Astrocyte (in vitro differentiated cells and primary cell): ENCODE measurements at regions not wholly inside any gene's neighbourhood (a gene's known extent, or its start where the extent isn't known, plus 50 kb on each side); places are given as distances from the start of the nearest gene placed in this dataset.

Experiments
- DNase-seq: peaks from one replicate; pipeline ENCODE4 v3.0.0-alpha.2; 2010; ENCODE audit warnings: low read depth
- FAIRE-seq: peaks from 2 replicates; lab custom pipeline; 2011; peaks lifted over from hg19 to GRCh38; lab: Jason Lieb, UNC
- H2AFZ ChIP-seq: 2 replicates; pipeline ENCODE4 v1.6.0; 2012; ENCODE audit warnings: low read depth, low read length, inconsistent platforms
- H3K27ac ChIP-seq: 2 replicates; pipeline ENCODE4 v1.5.1; 2011; ENCODE audit warnings: low read depth, low read length, inconsistent platforms
- H3K27me3 ChIP-seq: 2 replicates; pipeline ENCODE4 v1.6.0; 2011; ENCODE audit warnings: low read length, inconsistent platforms; ENCODE audit not compliant: insufficient read depth
- H3K36me3 ChIP-seq: 2 replicates; pipeline ENCODE4 v1.5.1; 2011; ENCODE audit warnings: low read length, inconsistent platforms; ENCODE audit not compliant: insufficient read depth
- H3K4me1 ChIP-seq: 2 replicates; pipeline ENCODE4 v1.5.1; 2011; ENCODE audit warnings: low read length, inconsistent platforms; ENCODE audit not compliant: insufficient read depth
- H3K4me2 ChIP-seq: 2 replicates; pipeline ENCODE4 v1.6.0; 2012; ENCODE audit warnings: low read length, inconsistent platforms
- H3K4me3 ChIP-seq: 2 replicates; pipeline ENCODE4 v1.5.1; 2011; ENCODE audit warnings: low read depth, mild to moderate bottlenecking, low read length, inconsistent platforms; ENCODE audit not compliant: insufficient read depth
- H3K79me2 ChIP-seq: 2 replicates; pipeline ENCODE4 v1.6.0; 2012; ENCODE audit warnings: mild to moderate bottlenecking, low read length, inconsistent platforms; ENCODE audit not compliant: insufficient read depth
- H3K9ac ChIP-seq: 2 replicates; pipeline ENCODE4 v1.6.0; 2012; ENCODE audit warnings: mild to moderate bottlenecking, low read length, inconsistent platforms
- H3K9me3 ChIP-seq: 2 replicates; pipeline ENCODE4 v1.5.1; 2012; ENCODE audit warnings: low read depth, mild to moderate bottlenecking, low read length, inconsistent platforms; ENCODE audit not compliant: insufficient read depth
- H4K20me1 ChIP-seq: 2 replicates; pipeline ENCODE4 v1.6.0; 2012; ENCODE audit warnings: low read length, inconsistent platforms; ENCODE audit not compliant: insufficient read depth
- H3K27ac Mint-ChIP-seq: one replicate; pipeline ENCODE4 v1.8.0; 2021; ENCODE audit warnings: mild to moderate bottlenecking, mixed read lengths; ENCODE audit not compliant: unreplicated experiment
- H3K27me3 Mint-ChIP-seq: one replicate; pipeline ENCODE4 v1.8.0; 2021; ENCODE audit warnings: low read depth, mixed read lengths; ENCODE audit not compliant: unreplicated experiment
- H3K36me3 Mint-ChIP-seq: one replicate; pipeline ENCODE4 v1.8.0; 2021; ENCODE audit warnings: low read depth, mixed read lengths; ENCODE audit not compliant: unreplicated experiment
- H3K4me1 Mint-ChIP-seq: one replicate; pipeline ENCODE4 v1.8.0; 2021; ENCODE audit warnings: low read depth, mixed read lengths; ENCODE audit not compliant: unreplicated experiment
- H3K4me3 Mint-ChIP-seq: one replicate; pipeline ENCODE4 v1.8.0; 2021; ENCODE audit warnings: mild to moderate bottlenecking, moderate library complexity, mixed read lengths; ENCODE audit not compliant: unreplicated experiment
- H3K9me3 Mint-ChIP-seq: one replicate; pipeline ENCODE4 v1.8.0; 2021; ENCODE audit warnings: mild to moderate bottlenecking, mixed read lengths; ENCODE audit not compliant: unreplicated experiment
- CTCF ChIP-seq: IDR thresholded peaks from 2 replicates; pipeline ENCODE4 v1.5.1; 2011; ENCODE audit warnings: low read depth, mild to moderate bottlenecking, inconsistent platforms, low read length, moderate library complexity; ENCODE audit not compliant: insufficient read depth
- EZH2 ChIP-seq: IDR thresholded peaks from 2 replicates; pipeline ENCODE4 v1.6.1; 2012; ENCODE audit warnings: mild to moderate bottlenecking, low read length, inconsistent platforms; ENCODE audit not compliant: insufficient read depth

DNA sequence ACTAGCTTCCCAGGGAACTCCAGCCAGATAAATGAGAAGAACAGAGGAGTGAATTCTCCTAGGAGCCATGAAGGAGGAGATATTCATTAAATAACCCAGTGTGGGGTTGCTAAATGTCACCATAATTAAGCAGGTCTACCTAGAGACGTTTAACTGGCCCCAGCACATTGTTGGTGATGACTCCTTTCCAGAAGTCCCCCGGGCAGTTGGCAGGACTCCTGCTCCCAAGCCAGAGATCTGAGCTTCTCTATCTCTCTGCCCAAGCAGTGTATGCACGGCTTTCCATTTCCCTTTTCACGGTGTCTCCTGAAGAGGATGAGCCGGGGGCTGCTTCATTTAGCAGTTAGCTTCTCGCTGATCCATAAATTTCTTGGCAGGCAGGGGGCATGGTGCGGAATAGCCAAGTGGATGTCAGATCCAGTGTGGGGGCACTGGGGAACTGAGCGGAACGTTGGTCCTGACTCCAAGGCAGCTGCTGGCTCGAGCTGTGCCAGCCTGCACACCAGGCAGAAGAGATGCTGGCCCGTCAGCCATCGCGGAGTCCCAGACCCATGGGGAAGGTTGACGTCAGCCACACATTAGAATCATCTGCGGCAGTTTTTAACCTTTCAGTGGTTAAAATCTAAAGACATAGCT is 142.0 kb upstream of the NPY start:
- Histone ChIP-seq H3K9ac (no peak overlapping the region), H3K79me2 (no peaks in the 10 kb centered on the region), H3K27ac (no peak overlapping the region), H3K4me3 (no peak overlapping the region), H3K36me3 (no peaks in the 10 kb centered on the region), H2AFZ (no peak overlapping the region), H3K27me3 (no peaks in the 10 kb centered on the region), H3K9me3 (no peaks in the 10 kb centered on the region), H3K4me1 (no peaks in the 10 kb centered on the region), H4K20me1 (no peaks in the 10 kb centered on the region), H3K4me2 (no peak overlapping the region)
- Mint-ChIP-seq H3K27ac (no peak overlapping the region), H3K9me3 (peaks cover 4% of the 10 kb centered on the region), H3K4me1 (no peaks in the 10 kb centered on the region), H3K4me3 (no peak overlapping the region), H3K27me3 (peaks cover 23% of the 10 kb centered on the region), H3K36me3 (no peaks in the 10 kb centered on the region)
- no peak for DNase-seq
- TF ChIP-seq EZH2 (no peak), CTCF (no peak)
- FAIRE-seq, result no peak

DNA sequence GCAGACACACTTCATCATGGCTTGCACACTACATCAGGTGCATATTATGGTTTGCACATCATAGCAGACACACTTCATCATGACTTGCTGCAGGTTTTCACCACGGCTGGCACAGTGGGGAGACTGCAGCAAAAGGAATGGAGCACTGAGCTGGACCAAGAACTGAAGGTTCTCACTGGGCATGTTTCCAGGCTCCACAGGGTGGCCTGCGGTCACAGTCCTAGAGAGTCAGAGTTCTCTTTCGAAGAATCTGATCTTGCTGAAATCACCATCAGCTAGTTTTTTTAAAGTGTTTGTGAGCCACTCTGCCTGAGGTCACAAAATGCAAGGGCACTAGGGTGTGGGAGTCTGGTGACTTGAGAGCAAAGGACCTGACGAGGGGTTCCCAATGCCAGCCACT is 140.4 kb upstream of the NPY start:
- peaks cover 4% of the 10 kb centered on the region for H3K9me3 Mint-ChIP-seq
- Histone ChIP-seq H3K4me3 (no peak overlapping the region), H3K36me3 (no peaks in the 10 kb centered on the region), H2AFZ (no peak overlapping the region), H3K27me3 (no peaks in the 10 kb centered on the region), H3K4me1 (no peaks in the 10 kb centered on the region), H3K27ac (no peak overlapping the region), H3K9me3 (no peaks in the 10 kb centered on the region), H4K20me1 (no peaks in the 10 kb centered on the region), H3K9ac (no peak overlapping the region), H3K4me2 (no peak overlapping the region), H3K79me2 (no peaks in the 10 kb centered on the region)
- no peak for DNase-seq
- H3K4me3 Mint-ChIP-seq, result no peak overlapping the region
- no peaks in the 10 kb centered on the region for H3K4me1 Mint-ChIP-seq
- H3K27me3 Mint-ChIP-seq, result peaks cover 13% of the 10 kb centered on the region
- H3K27ac Mint-ChIP-seq, result no peak overlapping the region
- TF ChIP-seq CTCF (no peak), EZH2 (no peak)
- FAIRE-seq, result no peak
- H3K36me3 Mint-ChIP-seq, result no peaks in the 10 kb centered on the region

- H3K79me2 ChIP-seq, result no peaks in the 10 kb centered on the region
- H3K36me3 Mint-ChIP-seq, result no peaks in the 10 kb centered on the region
These were observed 132.0 kb upstream of the NPY start for GRCh38 chr7:24151944-24152343.

More at GRCh38 chr7:24151944-24152343, 132.0 kb upstream of the NPY start:
- Histone ChIP-seq H4K20me1 (no peaks in the 10 kb centered on the region), H3K9me3 (no peaks in the 10 kb centered on the region), H3K4me2 (no peak overlapping the region), H2AFZ (no peak overlapping the region), H3K27me3 (no peaks in the 10 kb centered on the region), H3K36me3 (no peaks in the 10 kb centered on the region), H3K27ac (no peak overlapping the region), H3K9ac (no peak overlapping the region), H3K4me1 (no peaks in the 10 kb centered on the region), H3K4me3 (no peak overlapping the region)
- Mint-ChIP-seq H3K4me1 (peaks cover 4% of the 10 kb centered on the region), H3K4me3 (no peak overlapping the region), H3K27ac (no peak overlapping the region), H3K27me3 (peaks cover 4% of the 10 kb centered on the region), H3K9me3 (peaks cover 15% of the 10 kb centered on the region)
- DNase-seq, result no peak
- TF ChIP-seq EZH2 (no peak), CTCF (no peak)
- no peak for FAIRE-seq
